Spleen (tissue), 11 donors: ENCODE measurements at regions not wholly inside any gene's neighbourhood (a gene's known extent, or its start where the extent isn't known, plus 50 kb on each side); places are given as distances from the start of the nearest gene placed in this dataset.
"Not testable (repeated sequence)": the region's sequence is repeated elsewhere in the genome, so short reads cannot be mapped to it uniquely, and the experiment has no call there.

Source experiments
- DNase-seq: peaks from one replicate; pipeline ENCODE4 v3.0.0-alpha.2; 2020
- H3K27ac ChIP-seq, 8 donors: fragments of 200-600 bp; sonication (generic) in 7 of 8; 1 replicate in 4 of 8; 2 replicates in 4 of 8; pipeline versions ENCODE4 v1.5.0 to v1.8.0; 2016 to 2021; ENCODE audit warnings: inconsistent platforms in 4 of 8, mild to moderate bottlenecking in 4 of 8, moderate library complexity in 1 of 8
- H3K27me3 ChIP-seq, 7 donors: fragments of 200-600 bp; sonication (generic) in 6 of 7; replicated peaks in 1 of 7; 1 replicate in 4 of 7; 2 replicates in 3 of 7; pipeline versions ENCODE4 v1.5.0 to v1.8.0; 2016 to 2021; ENCODE audit warnings: inconsistent platforms in 3 of 7, mild to moderate bottlenecking in 1 of 7
- H3K36me3 ChIP-seq, 6 donors: fragments of 200-600 bp; sonication (generic) in 5 of 6; 1 replicate in 4 of 6; 2 replicates in 2 of 6; pipeline versions ENCODE4 v1.5.0 to v1.8.0; 2016 to 2021; ENCODE audit warnings: inconsistent platforms in 2 of 6
- H3K4me1 ChIP-seq, 6 donors: fragments of 200-600 bp; sonication (generic) in 5 of 6; 1 replicate in 3 of 6; 2 replicates in 3 of 6; pipeline versions ENCODE4 v1.5.0 to v1.8.0; 2016 to 2021; ENCODE audit warnings: inconsistent platforms in 3 of 6
- H3K4me3 ChIP-seq, 8 donors: fragments of 200-600 bp; sonication (generic) in 7 of 8; 1 replicate in 4 of 8; 2 replicates in 4 of 8; pipeline versions ENCODE4 v1.5.0 to v1.8.0; 2016 to 2021; ENCODE audit warnings: inconsistent platforms in 4 of 8, mild to moderate bottlenecking in 4 of 8, moderate library complexity in 2 of 8
- H3K9me3 ChIP-seq, 8 donors: fragments of 200-600 bp; sonication (generic) in 7 of 8; 1 replicate in 4 of 8; 2 replicates in 4 of 8; pipeline versions ENCODE4 v1.5.0 to v1.8.0; 2016 to 2021; ENCODE audit warnings: inconsistent platforms in 4 of 8
- POLR2AphosphoS5 ChIP-seq, 3 donors: sonication (generic); formaldehyde crosslinking; IDR thresholded peaks; one replicate each; pipeline ENCODE4 v1.5.1; 2017; ENCODE audit warnings: antibody characterized with exemption in 3 of 3
- WGBS, 5 donors: extraction: QIAGEN DNeasy Blood & Tissue Kit in 3 of 5; methylation state at CpG; one replicate each; pipeline versions ENCODE4 v1.1.5 to v1.1.7; 2013 to 2018; 5-methylcytosine and 5-hydroxymethylcytosine counted together
- intact Hi-C: fragments of 100-400 bp; cut with DNase I; formaldehyde crosslinking; loops from one replicate; pipeline ENCODE4 v1.15.0; 2023; ENCODE audit warnings: low total_unique reads
- donor health status: healthy with polysubstance abuse.
- donor health status: DM: no; HTN: no; CAD: no; lungs with moderate emphysema.
- donor health status: DM: no; HTN: no; CAD: no.
- donor health status: Bipolar disorder and iron deficiency.
- donor health status: healthy.
- donor health status: DM: no; HTN: no; CAD: no.
- donor health status: DM: yes; HTN: yes; CAD: no.

DNA sequence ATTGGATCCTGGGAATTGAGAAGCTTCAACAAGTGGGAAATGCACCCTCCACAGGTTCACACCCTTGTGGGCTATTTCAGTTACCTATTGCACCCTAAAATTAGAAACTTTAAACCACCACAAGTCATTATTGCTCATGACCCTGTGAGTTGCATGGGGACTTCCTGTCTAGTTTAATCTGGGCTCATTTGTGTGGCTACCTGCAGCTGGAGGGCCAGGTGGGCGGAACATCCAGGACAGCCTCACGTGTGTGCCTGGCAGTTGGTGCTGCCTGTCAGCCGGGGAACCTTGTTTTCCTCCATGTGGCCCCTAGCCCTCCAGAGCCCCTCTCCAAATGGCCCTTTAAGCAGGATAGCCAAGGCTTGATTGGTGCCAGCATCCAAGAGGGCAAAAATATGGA lies 128.5 kb upstream of the ROPN1B start:
- H3K9me3 ChIP-seq, H3K36me3 ChIP-seq, intact Hi-C loops, H3K27ac ChIP-seq, H3K4me1 ChIP-seq, H3K4me3 ChIP-seq, H3K27me3 ChIP-seq, DNase-seq: not testable (repeated sequence)
- WGBS, 5 donors: 60 to 94% (median 79%) methylated on average over 1 to 3 of the region's 3 CpGs; no CpG with 5 or more reads in 1 of the 5 donors

DNA sequence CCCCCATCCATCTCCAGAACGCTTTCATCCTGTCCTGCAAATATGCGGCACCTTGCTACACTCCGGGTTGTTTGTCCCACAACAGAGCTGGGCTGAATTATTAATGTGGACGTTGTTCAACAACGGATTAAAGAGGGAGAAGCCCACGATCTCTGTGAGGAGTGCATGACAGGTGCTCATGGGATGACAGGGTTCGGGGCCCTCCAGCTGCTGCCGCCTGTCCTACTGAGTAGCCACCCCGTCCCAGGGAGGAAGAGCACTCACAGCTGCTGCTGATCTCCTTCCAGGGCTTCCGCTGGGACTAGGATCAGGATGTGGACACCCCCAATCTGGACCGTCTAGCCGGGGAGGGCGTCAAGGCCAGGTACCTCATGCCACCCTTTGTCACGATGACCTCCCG lies 121.0 kb upstream of the ROPN1B start:
- H3K4me3 ChIP-seq, H3K4me1 ChIP-seq, H3K27me3 ChIP-seq, intact Hi-C loops, H3K27ac ChIP-seq, DNase-seq, H3K36me3 ChIP-seq: not testable (repeated sequence)
- peaks cover 0 to 19% (median 9%) of the 10 kb centered on the region in 8 donors for H3K9me3 ChIP-seq
- WGBS, 5 donors: 86 to 93% (median 89%) methylated on average over 13 to 15 of the region's 15 CpGs

DNA sequence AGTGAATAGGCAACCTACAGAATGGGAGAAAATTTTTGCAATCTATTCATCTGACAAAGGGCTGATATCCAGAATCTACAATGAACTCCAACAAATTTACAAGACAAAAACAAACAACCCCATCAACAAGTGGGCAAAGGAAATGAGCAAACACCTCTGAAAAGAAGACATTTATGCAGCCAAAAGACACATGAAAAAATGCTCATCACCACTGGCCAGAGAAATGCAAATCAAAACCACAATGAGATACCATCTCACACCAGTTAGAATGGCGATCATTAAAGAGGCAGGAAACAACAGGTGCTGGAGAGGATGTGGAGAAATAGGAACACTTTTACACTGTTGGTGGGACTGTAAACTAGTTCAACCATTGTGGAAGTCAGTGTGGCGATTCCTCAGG lies 114.0 kb upstream of the ROPN1B start:
- H3K36me3 ChIP-seq, H3K4me3 ChIP-seq, H3K27ac ChIP-seq, H3K9me3 ChIP-seq, H3K4me1 ChIP-seq, intact Hi-C loops, H3K27me3 ChIP-seq, DNase-seq: not testable (repeated sequence)
- 30 to 72% (median 51%) methylated on average over 1 to 2 of the region's 2 CpGs for WGBS, 5 donors

GRCh38 chr3:125860547-125860946 lies 108.4 kb upstream of the ROPN1B start:
- DNase-seq, H3K4me1 ChIP-seq, intact Hi-C loops, H3K36me3 ChIP-seq, H3K27ac ChIP-seq, H3K27me3 ChIP-seq, H3K4me3 ChIP-seq, H3K9me3 ChIP-seq: not testable (repeated sequence)
- WGBS, 5 donors: 86 to 92% (median 90%) methylated on average over 3 of the region's 3 CpGs

DNA sequence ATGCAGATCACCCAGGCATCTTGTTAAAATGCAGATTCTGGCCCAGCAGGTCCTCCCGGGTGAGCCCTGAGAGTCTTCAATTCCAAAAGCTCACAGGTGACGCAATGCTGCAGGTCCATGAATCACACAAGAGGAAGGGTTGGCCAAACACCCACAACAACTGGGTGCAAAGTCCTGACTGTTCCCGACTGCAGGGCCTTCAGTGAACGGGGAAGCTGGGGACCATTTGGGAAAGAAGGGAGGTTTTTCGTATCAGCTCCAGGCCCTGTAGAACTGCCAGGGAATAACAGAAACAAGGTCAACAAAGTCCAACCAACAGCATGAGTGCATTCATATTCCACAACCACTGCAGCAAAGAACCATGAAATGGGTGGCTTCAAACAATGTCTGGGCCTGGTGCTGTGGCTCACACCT lies 106.1 kb upstream of the ROPN1B start:
- H3K4me3 ChIP-seq, H3K27ac ChIP-seq, intact Hi-C loops, DNase-seq, H3K9me3 ChIP-seq, H3K36me3 ChIP-seq, H3K4me1 ChIP-seq, H3K27me3 ChIP-seq: not testable (repeated sequence)
- 83 to 90% (median 84%) methylated on average over 5 of the region's 5 CpGs for WGBS, 5 donors

GRCh38 chr3:125864532-125864931 lies 104.4 kb upstream of the ROPN1B start:
- intact Hi-C loops, H3K4me3 ChIP-seq, H3K4me1 ChIP-seq, H3K9me3 ChIP-seq, DNase-seq, H3K27me3 ChIP-seq, H3K27ac ChIP-seq, H3K36me3 ChIP-seq: not testable (repeated sequence)
- 73 to 84% (median 82%) methylated on average over 4 of the region's 4 CpGs for WGBS, 5 donors

DNA sequence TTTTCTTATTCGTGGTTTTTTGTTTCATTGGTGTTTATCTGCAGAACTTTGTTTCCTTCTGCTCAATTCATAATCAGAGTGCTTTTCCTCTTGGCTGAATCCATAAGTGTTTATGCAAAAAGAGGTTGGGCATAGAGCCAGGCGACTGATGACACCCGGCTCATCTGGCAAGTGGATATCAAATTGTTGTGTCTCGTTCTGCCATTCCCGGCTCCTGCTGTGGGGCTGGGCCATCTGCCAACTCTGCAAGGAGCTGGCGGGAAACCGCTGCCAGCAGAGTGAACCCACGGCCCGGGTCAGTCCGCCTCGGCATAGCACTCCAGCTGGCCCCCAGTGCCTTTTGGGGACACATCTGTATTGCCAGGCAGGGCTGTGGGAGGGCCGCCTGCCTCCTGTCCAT lies 83.0 kb upstream of the ROPN1B start:
- H3K4me1 ChIP-seq, H3K27me3 ChIP-seq, H3K36me3 ChIP-seq, intact Hi-C loops, H3K4me3 ChIP-seq: not testable (repeated sequence)
- peak; percentile 73 for DNase-seq
- 53 to 75% (median 69%) methylated on average over 5 to 12 of the region's 12 CpGs for WGBS, 5 donors
- Histone ChIP-seq H3K9me3 (peaks cover 0 to 51% (median 31%) of the 10 kb centered on the region in 8 donors), H3K27ac (peak overlapping the region in 2 of 8 donors; percentile 1 to 6)
- TF ChIP-seq POLR2AphosphoS5 (IDR thresholded peaks at IDR 0.05): peak in 2 of 3 donors; percentile 35 to 77

DNA sequence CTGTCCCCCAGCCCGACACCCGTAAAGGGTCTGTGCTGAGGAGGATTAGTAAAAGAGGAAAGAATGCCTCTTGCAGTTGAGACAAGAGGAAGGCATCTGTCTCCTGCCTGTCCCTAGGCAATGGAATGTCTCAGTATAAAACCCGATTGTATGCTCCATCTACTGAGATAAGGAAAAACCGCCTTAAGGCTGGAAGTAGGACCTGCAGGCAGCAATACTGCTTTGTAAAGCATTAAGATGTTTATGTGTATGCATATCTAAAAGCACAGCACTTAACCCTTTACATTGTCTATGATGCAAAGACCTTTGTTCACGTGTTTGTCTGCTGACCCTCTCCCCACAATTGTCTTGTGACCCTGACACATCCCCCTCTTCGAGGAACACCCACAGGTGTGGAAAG lies 69.8 kb upstream of the ROPN1B start:
- H3K27me3 ChIP-seq, H3K4me3 ChIP-seq, DNase-seq, H3K27ac ChIP-seq, intact Hi-C loops, H3K36me3 ChIP-seq, H3K9me3 ChIP-seq, H3K4me1 ChIP-seq: not testable (repeated sequence)
- WGBS, 5 donors: 68 to 88% (median 77%) methylated on average over 5 to 6 of the region's 6 CpGs

DNA sequence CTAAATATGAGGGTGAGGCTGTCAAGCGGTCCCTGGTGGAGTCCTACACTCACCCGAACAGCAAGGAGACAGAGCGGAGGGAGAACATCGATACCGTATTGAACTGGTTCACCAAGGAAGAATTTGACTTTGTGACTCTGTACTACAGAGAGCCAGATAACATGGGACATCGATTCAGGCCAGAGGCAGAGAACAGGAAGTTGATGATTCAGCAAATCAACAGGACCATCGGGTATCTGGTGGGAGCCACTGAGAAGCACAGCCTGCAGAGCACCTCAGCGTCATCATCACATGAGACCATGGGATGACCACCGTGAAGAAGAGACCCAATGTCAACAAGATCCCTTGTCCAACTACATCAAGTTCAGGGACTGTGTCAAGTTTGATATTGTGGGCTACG lies 67.5 kb upstream of the ROPN1B start:
- DNase-seq, intact Hi-C loops, H3K4me3 ChIP-seq, H3K36me3 ChIP-seq, H3K4me1 ChIP-seq, H3K27me3 ChIP-seq, H3K27ac ChIP-seq, H3K9me3 ChIP-seq: not testable (repeated sequence)
- WGBS, 5 donors: 81 to 86% (median 85%) methylated on average over 9 to 10 of the region's 10 CpGs

GRCh38 chr3:125903780-125904455 lies 65.1 kb upstream of the ROPN1B start:
- H3K9me3 ChIP-seq, H3K36me3 ChIP-seq, H3K27me3 ChIP-seq, H3K27ac ChIP-seq, H3K4me3 ChIP-seq, DNase-seq, intact Hi-C loops, H3K4me1 ChIP-seq: not testable (repeated sequence)
- 94 to 98% (median 97%) methylated on average over 21 to 29 of the region's 29 CpGs for WGBS, 5 donors

DNA sequence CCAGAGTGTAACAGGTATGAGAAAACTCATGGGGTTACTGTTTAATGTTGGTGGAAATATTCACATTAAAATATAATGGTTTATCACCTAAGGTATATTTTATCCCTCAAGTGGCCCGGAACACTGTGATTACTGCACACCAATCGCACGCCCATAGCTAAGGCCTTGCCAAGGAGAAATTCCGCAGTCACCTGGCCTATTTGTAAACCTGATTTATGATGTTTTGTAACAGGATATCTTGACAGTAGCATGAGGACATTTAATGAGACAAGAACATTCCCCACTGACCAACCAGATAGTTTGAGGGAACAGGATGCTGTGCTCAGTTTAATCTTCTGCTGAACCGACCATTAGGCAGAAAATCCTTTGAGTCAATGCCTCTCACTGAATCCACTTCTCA lies 61.7 kb upstream of the ROPN1B start:
- H3K27ac ChIP-seq, H3K9me3 ChIP-seq, intact Hi-C loops, H3K4me1 ChIP-seq, H3K4me3 ChIP-seq, H3K36me3 ChIP-seq, DNase-seq, H3K27me3 ChIP-seq: not testable (repeated sequence)
- 91 to 98% (median 94%) methylated on average over 5 of the region's 5 CpGs for WGBS, 5 donors
